HuH-7 (cell line): ENCODE measurements at regions not wholly inside any gene's neighbourhood (a gene's known extent, or its start where the extent isn't known, plus 50 kb on each side); places are given as distances from the start of the nearest gene placed in this dataset.
"Not testable (repeated sequence)": the region's sequence is repeated elsewhere in the genome, so short reads cannot be mapped to it uniquely, and the experiment has no call there.

Experiments
- DNase-seq: peaks from one replicate; pipeline ENCODE4 v3.0.0; 2011; ENCODE audit warnings: low spot score

- peak; percentile 45 for DNase-seq
These were observed 273.3 kb downstream of the NSUN3 start for GRCh38 chr3:94336046-94336753.

GRCh38 chr3:94345101-94345500 lies 282.2 kb downstream of the NSUN3 start:
- DNase-seq: no peak

- DNase-seq: no peak
These were observed 286.5 kb downstream of the NSUN3 start for GRCh38 chr3:94349310-94349878.

GRCh38 chr3:94356581-94356980 lies 293.7 kb downstream of the NSUN3 start:
- no peak for DNase-seq

- DNase-seq: no peak
These were observed 297.1 kb downstream of the NSUN3 start for GRCh38 chr3:94359996-94360395.

GRCh38 chr3:94360987-94361386 lies 298.1 kb downstream of the NSUN3 start:
- DNase-seq: no peak

GRCh38 chr3:94362393-94362792 lies 299.5 kb downstream of the NSUN3 start:
- no peak for DNase-seq

- no peak for DNase-seq
These were observed 302.1 kb downstream of the NSUN3 start for GRCh38 chr3:94365006-94365405.

GRCh38 chr3:94372026-94372425 lies 309.2 kb downstream of the NSUN3 start:
- DNase-seq: no peak

GRCh38 chr3:94373456-94373855 lies 310.6 kb downstream of the NSUN3 start:
- no peak for DNase-seq

GRCh38 chr3:94374439-94375161 lies 311.7 kb downstream of the NSUN3 start:
- no peak for DNase-seq

GRCh38 chr3:94377123-94377696 lies 314.3 kb downstream of the NSUN3 start:
- not testable (repeated sequence) for DNase-seq

- not testable (repeated sequence) for DNase-seq
These were observed 315.0 kb downstream of the NSUN3 start for GRCh38 chr3:94377863-94378262.

- DNase-seq: no peak
These were observed 315.5 kb downstream of the NSUN3 start for GRCh38 chr3:94378322-94378721.

GRCh38 chr3:94379264-94379663 lies 316.4 kb downstream of the NSUN3 start:
- DNase-seq: no peak

GRCh38 chr3:94394885-94395284 lies 332.0 kb downstream of the NSUN3 start:
- DNase-seq: no peak

GRCh38 chr3:94395851-94396250 lies 333.0 kb downstream of the NSUN3 start:
- DNase-seq: no peak

- DNase-seq: no peak
These were observed 335.2 kb downstream of the NSUN3 start for GRCh38 chr3:94398036-94398435.

- DNase-seq: no peak
These were observed 338.6 kb downstream of the NSUN3 start for GRCh38 chr3:94401466-94401865.

GRCh38 chr3:94402126-94402525 lies 339.3 kb downstream of the NSUN3 start:
- DNase-seq: no peak

GRCh38 chr3:94405258-94406035 lies 342.6 kb downstream of the NSUN3 start:
- DNase-seq: no peak

- no peak for DNase-seq
These were observed 343.7 kb downstream of the NSUN3 start for GRCh38 chr3:94406595-94406994.
